Osteocyte (in vitro differentiated cells): ENCODE measurements at regions not wholly inside any gene's neighbourhood (a gene's known extent, or its start where the extent isn't known, plus 50 kb on each side); places are given as distances from the start of the nearest gene placed in this dataset.

Experiments used
- DNase-seq: peaks from one replicate; pipeline ENCODE4 v3.0.0; 2021; ENCODE audit warnings: mixed read lengths; ENCODE audit not compliant: unreplicated experiment; ENCODE audit errors: extremely low spot score
- H3K27ac Mint-ChIP-seq: one replicate; pipeline ENCODE4 v1.8.0; 2021; ENCODE audit warnings: mild to moderate bottlenecking, mixed read lengths; ENCODE audit not compliant: unreplicated experiment
- H3K27me3 Mint-ChIP-seq: one replicate; pipeline ENCODE4 v1.8.0; 2021; ENCODE audit warnings: mixed read lengths; ENCODE audit not compliant: unreplicated experiment
- H3K36me3 Mint-ChIP-seq: one replicate; pipeline ENCODE4 v1.8.0; 2021; ENCODE audit warnings: mixed read lengths; ENCODE audit not compliant: unreplicated experiment
- H3K4me1 Mint-ChIP-seq: one replicate; pipeline ENCODE4 v1.8.0; 2021; ENCODE audit warnings: mixed read lengths; ENCODE audit not compliant: unreplicated experiment
- H3K4me3 Mint-ChIP-seq: one replicate; pipeline ENCODE4 v1.8.0; 2021; ENCODE audit warnings: mild to moderate bottlenecking, moderate library complexity, mixed read lengths; ENCODE audit not compliant: unreplicated experiment
- H3K9me3 Mint-ChIP-seq: one replicate; pipeline ENCODE4 v1.8.0; 2021; ENCODE audit warnings: mixed read lengths; ENCODE audit not compliant: unreplicated experiment
- CTCF ChIP-seq: fragments of 200-600 bp; sonication (generic); IDR thresholded peaks from 2 replicates; pipeline ENCODE4 v1.5.0; 2021; ENCODE audit warnings: antibody characterized with exemption, mild to moderate bottlenecking, moderate library complexity

- Mint-ChIP-seq H3K27me3 (no peaks in the 10 kb centered on the region), H3K4me1 (peaks cover 26% of the 10 kb centered on the region), H3K4me3 (no peak overlapping the region), H3K9me3 (peaks cover 5% of the 10 kb centered on the region), H3K27ac (peak overlapping the region; percentile 28), H3K36me3 (no peaks in the 10 kb centered on the region)
- no peak for TF ChIP-seq CTCF
- DNase-seq: no peak
These were observed 1662.6 kb upstream of the MIR17HG start for GRCh38 chr13:89684896-89685295.

- no peak for TF ChIP-seq CTCF
- Mint-ChIP-seq H3K4me1 (peaks cover 26% of the 10 kb centered on the region), H3K36me3 (no peaks in the 10 kb centered on the region), H3K27me3 (no peaks in the 10 kb centered on the region), H3K4me3 (no peak overlapping the region), H3K27ac (no peak overlapping the region), H3K9me3 (peaks cover 5% of the 10 kb centered on the region)
- DNase-seq: no peak
These were observed 1661.3 kb upstream of the MIR17HG start for GRCh38 chr13:89686171-89686570.

- peaks cover 26% of the 10 kb centered on the region for H3K4me1 Mint-ChIP-seq
- no peak overlapping the region for H3K27ac Mint-ChIP-seq
- no peak overlapping the region for H3K4me3 Mint-ChIP-seq
- no peak for DNase-seq
- peaks cover 5% of the 10 kb centered on the region for H3K9me3 Mint-ChIP-seq
- no peaks in the 10 kb centered on the region for H3K36me3 Mint-ChIP-seq
- no peak for TF ChIP-seq CTCF
- H3K27me3 Mint-ChIP-seq: no peaks in the 10 kb centered on the region
These were observed 1660.4 kb upstream of the MIR17HG start for GRCh38 chr13:89687066-89687465.

GRCh38 chr13:89688918-89689317 lies 1658.6 kb upstream of the MIR17HG start:
- no peaks in the 10 kb centered on the region for H3K36me3 Mint-ChIP-seq
- DNase-seq: no peak
- no peak for TF ChIP-seq CTCF
- peaks cover 5% of the 10 kb centered on the region for H3K9me3 Mint-ChIP-seq
- H3K4me3 Mint-ChIP-seq: no peak overlapping the region
- no peak overlapping the region for H3K27ac Mint-ChIP-seq
- H3K4me1 Mint-ChIP-seq: peaks cover 31% of the 10 kb centered on the region
- H3K27me3 Mint-ChIP-seq: no peaks in the 10 kb centered on the region

GRCh38 chr13:89694451-89694850 lies 1653.0 kb upstream of the MIR17HG start:
- Mint-ChIP-seq H3K27ac (no peak overlapping the region), H3K9me3 (no peaks in the 10 kb centered on the region), H3K27me3 (no peaks in the 10 kb centered on the region), H3K4me3 (no peak overlapping the region), H3K4me1 (peaks cover 9% of the 10 kb centered on the region), H3K36me3 (no peaks in the 10 kb centered on the region)
- TF ChIP-seq CTCF: no peak
- no peak for DNase-seq
